ENCODE measurements at regions not wholly inside any gene's neighbourhood (a gene's known extent, or its start where the extent isn't known, plus 50 kb on each side); places are given as distances from the start of the nearest gene placed in this dataset.

DNA sequence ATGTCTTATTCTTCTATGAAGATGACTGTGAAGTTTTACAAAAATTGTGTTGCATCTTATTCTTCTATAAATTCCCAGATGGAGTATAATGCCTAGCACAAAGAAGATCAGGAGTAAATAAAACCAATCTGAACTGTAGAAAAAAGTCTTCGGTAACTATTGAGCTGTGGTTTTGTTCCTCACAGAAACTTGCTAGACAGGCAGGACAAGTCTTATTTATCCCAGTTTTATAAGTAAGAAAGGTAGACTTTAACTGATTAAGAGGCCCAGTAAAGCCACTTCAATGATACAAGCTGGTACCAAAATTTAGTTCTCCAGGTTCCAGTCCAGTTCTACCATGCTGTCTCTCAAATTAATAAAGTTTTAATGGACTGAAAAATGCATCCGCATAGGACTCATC, 526.7 kb upstream of the SETBP1 start:
- TF ChIP-seq, protein P1, sequence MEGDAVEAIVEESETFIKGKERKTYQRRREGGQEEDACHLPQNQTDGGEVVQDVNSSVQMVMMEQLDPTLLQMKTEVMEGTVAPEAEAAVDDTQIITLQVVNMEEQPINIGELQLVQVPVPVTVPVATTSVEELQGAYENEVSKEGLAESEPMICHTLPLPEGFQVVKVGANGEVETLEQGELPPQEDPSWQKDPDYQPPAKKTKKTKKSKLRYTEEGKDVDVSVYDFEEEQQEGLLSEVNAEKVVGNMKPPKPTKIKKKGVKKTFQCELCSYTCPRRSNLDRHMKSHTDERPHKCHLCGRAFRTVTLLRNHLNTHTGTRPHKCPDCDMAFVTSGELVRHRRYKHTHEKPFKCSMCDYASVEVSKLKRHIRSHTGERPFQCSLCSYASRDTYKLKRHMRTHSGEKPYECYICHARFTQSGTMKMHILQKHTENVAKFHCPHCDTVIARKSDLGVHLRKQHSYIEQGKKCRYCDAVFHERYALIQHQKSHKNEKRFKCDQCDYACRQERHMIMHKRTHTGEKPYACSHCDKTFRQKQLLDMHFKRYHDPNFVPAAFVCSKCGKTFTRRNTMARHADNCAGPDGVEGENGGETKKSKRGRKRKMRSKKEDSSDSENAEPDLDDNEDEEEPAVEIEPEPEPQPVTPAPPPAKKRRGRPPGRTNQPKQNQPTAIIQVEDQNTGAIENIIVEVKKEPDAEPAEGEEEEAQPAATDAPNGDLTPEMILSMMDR (IDR thresholded peaks at IDR 0.05; ENCODE audit: unreplicated experiment): no peak
- intact Hi-C loops (cut with micrococcal nuclease; ENCODE audit: unreplicated experiment): no loop called here
- peaks cover 30% of the 10 kb centered on the region for H3K4me1 Mint-ChIP-seq (ENCODE audit: low read depth, unreplicated experiment)
- H3K36me3 Mint-ChIP-seq (ENCODE audit: insufficient read depth, unreplicated experiment): no peaks in the 10 kb centered on the region
- no peaks in the 10 kb centered on the region for H3K27me3 Mint-ChIP-seq (ENCODE audit: unreplicated experiment)
- H3K9me3 Mint-ChIP-seq (ENCODE audit: low read depth, unreplicated experiment): peaks cover 3% of the 10 kb centered on the region
- CTCF ChIA-PET: interaction anchor here (0.7 to 1.4 kb wide), 3 partner anchors 11 to 1577 kb away, joined by 3 to 6 read pairs (median 4); no protein-coding TSS in a partner anchor
- no peak overlapping the region for H3K27ac Mint-ChIP-seq (ENCODE audit: unreplicated experiment)
- H3K4me3 Mint-ChIP-seq (ENCODE audit: low read depth, unreplicated experiment): no peak overlapping the region
- BruUV-seq (replicated peaks): no TSS peak
- DNase-seq: peak; percentile 11

DNA sequence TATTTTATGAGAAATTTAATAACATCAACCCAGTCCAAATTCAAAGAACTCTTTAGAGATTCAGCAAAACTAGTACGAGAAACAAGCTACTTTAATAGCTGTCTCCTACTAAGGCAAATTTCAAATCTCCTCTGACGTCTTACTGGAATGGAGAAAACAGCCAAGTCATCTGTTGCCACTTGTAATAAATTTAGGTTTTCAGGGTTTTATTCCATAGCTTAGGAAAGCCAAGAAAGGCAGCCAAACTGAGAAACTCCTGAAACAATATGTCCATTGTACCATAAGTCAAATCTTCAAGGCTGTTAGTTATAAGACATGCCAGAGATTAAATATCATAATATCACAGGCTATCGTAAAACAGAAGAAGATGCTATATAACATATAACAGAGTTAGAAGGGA, 524.6 kb upstream of the SETBP1 start:
- TF ChIP-seq, protein P1 (IDR thresholded peaks at IDR 0.05; ENCODE audit: unreplicated experiment): no peak
- Mint-ChIP-seq H3K9me3 (ENCODE audit: low read depth, unreplicated experiment) (peaks cover 3% of the 10 kb centered on the region), H3K4me1 (ENCODE audit: low read depth, unreplicated experiment) (peaks cover 15% of the 10 kb centered on the region), H3K4me3 (ENCODE audit: low read depth, unreplicated experiment) (no peak overlapping the region), H3K27ac (ENCODE audit: unreplicated experiment) (no peak overlapping the region), H3K27me3 (ENCODE audit: unreplicated experiment) (no peaks in the 10 kb centered on the region), H3K36me3 (ENCODE audit: insufficient read depth, unreplicated experiment) (no peaks in the 10 kb centered on the region)
- no TSS peak for BruUV-seq (replicated peaks)
- intact Hi-C loops (cut with micrococcal nuclease; ENCODE audit: unreplicated experiment): no loop called here
- DNase-seq: no peak
- CTCF ChIA-PET: no interaction called here

DNA sequence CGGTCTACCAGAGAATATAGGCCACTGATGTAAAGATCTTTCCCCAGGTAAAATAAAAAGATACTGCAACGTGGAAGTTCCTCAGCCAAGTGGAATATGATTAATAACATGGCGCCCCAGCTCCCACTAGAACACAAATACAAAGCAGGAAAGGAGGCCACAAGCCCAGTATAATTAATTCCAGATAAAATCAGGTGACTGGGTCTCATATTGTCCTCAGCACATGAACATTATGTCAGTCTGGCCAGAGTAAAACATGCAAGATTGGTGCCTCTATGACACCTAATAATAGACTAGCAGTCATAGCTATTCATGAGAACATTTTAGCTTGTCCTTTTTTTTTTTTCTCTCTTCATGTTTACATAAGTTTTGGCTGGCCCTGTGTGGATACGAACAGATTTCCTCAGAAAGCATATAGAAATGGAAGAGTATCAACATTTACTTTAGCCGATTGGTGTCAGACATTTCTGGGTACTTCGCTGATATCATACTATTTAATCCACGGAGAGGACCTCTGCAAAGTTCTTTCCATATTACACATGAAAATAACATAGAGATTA, 523.8 kb upstream of the SETBP1 start:
- CTCF ChIA-PET: no interaction called here
- no TSS peak for BruUV-seq (replicated peaks)
- no peak for DNase-seq
- intact Hi-C loops (cut with micrococcal nuclease; ENCODE audit: unreplicated experiment): no loop called here
- Mint-ChIP-seq H3K27me3 (ENCODE audit: unreplicated experiment) (no peaks in the 10 kb centered on the region), H3K4me1 (ENCODE audit: low read depth, unreplicated experiment) (peaks cover 15% of the 10 kb centered on the region), H3K4me3 (ENCODE audit: low read depth, unreplicated experiment) (no peak overlapping the region), H3K9me3 (ENCODE audit: low read depth, unreplicated experiment) (peaks cover 3% of the 10 kb centered on the region), H3K36me3 (ENCODE audit: insufficient read depth, unreplicated experiment) (no peaks in the 10 kb centered on the region), H3K27ac (ENCODE audit: unreplicated experiment) (no peak overlapping the region)
- TF ChIP-seq, protein P1 (IDR thresholded peaks at IDR 0.05; ENCODE audit: unreplicated experiment): no peak

DNA sequence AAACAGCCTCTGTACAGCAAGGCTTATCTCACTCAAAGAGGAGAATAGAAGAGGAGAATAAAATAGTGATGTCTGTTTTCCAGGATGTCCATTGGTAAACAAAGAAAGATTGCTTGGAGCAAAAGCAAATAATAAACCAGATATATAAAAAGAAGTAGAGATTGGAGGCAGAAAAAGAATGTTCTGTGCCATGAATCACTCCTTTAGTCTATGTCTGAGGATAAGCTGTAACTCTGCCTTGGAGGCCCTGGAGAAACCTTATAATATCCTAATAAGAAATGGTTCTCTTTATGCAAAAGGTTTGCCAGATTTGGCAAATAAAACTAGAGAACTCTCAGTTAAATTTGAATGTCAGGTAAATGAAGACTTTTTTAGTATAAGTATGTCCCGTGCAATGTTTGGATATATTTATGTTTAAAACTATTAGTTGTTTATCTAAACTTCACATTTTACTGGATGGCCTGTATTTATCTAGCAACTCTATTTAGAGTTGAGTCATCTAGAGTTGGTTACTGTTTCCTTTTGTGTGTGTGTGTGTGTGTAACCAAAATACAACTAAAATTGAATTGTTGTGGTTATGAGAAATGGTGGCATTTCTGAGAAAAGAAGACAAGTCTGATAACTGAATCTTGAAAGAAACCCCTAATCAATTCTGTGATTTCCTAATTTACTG, 510.3 kb upstream of the SETBP1 start:
- Mint-ChIP-seq H3K4me3 (ENCODE audit: low read depth, unreplicated experiment) (no peak overlapping the region), H3K4me1 (ENCODE audit: low read depth, unreplicated experiment) (no peaks in the 10 kb centered on the region), H3K27ac (ENCODE audit: unreplicated experiment) (no peak overlapping the region), H3K9me3 (ENCODE audit: low read depth, unreplicated experiment) (no peaks in the 10 kb centered on the region), H3K27me3 (ENCODE audit: unreplicated experiment) (no peaks in the 10 kb centered on the region), H3K36me3 (ENCODE audit: insufficient read depth, unreplicated experiment) (no peaks in the 10 kb centered on the region)
- DNase-seq: no peak
- TF ChIP-seq, protein P1 (IDR thresholded peaks at IDR 0.05; ENCODE audit: unreplicated experiment): no peak
- BruUV-seq (replicated peaks): no TSS peak
- intact Hi-C loops (cut with micrococcal nuclease; ENCODE audit: unreplicated experiment): no loop called here
- CTCF ChIA-PET: no interaction called here
